ENCODE measurements at regions not wholly inside any gene's neighbourhood (a gene's known extent, or its start where the extent isn't known, plus 50 kb on each side); places are given as distances from the start of the nearest gene placed in this dataset.

DNA sequence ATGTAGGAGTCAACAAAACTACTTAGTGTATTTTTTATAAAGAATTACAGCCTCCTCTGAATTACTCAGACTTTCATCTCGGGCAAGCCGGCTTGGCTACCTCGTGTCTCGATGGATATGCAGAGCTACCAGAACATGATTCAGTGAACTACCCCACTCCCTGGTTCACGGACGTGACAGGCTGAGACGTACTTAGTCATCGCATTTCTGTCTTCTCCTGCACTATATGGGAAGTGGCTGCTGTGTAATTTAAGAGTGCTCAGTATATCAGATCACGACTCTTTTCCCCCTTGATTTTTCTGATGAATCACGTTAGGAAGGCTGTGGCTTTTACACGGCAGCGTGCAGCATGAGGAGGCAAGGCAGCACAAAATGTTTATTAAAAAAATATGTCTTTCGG lies 302.7 kb upstream of the ZFP64 start:
- Histone ChIP-seq H3K4me3 (ENCODE audit: low read depth, low read length) (no peak overlapping the region), H3K36me3 (ENCODE audit: control insufficient read depth, insufficient read depth, low read length) (no peaks in the 10 kb centered on the region), H3K27me3 (ENCODE audit: control insufficient read depth, insufficient read depth, low read length) (no peaks in the 10 kb centered on the region)
- TF ChIP-seq, protein P1, sequence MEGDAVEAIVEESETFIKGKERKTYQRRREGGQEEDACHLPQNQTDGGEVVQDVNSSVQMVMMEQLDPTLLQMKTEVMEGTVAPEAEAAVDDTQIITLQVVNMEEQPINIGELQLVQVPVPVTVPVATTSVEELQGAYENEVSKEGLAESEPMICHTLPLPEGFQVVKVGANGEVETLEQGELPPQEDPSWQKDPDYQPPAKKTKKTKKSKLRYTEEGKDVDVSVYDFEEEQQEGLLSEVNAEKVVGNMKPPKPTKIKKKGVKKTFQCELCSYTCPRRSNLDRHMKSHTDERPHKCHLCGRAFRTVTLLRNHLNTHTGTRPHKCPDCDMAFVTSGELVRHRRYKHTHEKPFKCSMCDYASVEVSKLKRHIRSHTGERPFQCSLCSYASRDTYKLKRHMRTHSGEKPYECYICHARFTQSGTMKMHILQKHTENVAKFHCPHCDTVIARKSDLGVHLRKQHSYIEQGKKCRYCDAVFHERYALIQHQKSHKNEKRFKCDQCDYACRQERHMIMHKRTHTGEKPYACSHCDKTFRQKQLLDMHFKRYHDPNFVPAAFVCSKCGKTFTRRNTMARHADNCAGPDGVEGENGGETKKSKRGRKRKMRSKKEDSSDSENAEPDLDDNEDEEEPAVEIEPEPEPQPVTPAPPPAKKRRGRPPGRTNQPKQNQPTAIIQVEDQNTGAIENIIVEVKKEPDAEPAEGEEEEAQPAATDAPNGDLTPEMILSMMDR (IDR thresholded peaks at IDR 0.05; ENCODE audit: insufficient read depth, low read length, poor library complexity, severe bottlenecking): no peak
- peak; percentile 85 for DNase-seq (ENCODE audit: low read depth)

DNA sequence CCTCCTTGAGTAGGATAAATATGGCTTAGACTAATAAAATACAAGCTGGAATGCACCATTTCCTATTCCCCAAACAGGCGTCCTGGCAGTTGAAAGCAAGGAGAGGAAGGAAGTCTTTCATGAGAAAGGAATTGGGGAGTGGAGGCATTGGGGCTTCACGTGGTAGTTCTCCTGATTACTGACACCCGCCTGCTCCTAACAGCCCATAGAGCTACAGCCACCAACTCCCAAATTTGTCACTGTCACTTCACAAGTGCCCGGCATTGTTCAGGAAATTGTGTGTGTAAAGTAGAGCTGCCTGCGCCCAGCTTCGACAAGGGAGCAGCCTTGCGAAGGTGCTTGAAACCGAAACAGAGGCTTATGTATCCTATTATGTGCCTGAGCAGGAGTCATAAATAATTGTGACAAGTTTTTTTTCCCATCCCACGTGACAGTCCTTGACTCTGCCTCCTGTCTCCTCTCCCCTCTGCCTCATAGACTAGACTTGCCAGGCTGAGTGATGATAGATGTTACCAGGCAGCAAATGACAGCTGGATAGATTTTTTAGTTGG lies 301.7 kb upstream of the ZFP64 start:
- DNase-seq (ENCODE audit: low read depth): peak; percentile 34
- no peaks in the 10 kb centered on the region for H3K36me3 ChIP-seq (ENCODE audit: control insufficient read depth, insufficient read depth, low read length)
- H3K4me3 ChIP-seq (ENCODE audit: low read depth, low read length): no peak overlapping the region
- TF ChIP-seq, protein P1 (IDR thresholded peaks at IDR 0.05; ENCODE audit: insufficient read depth, low read length, poor library complexity, severe bottlenecking): no peak
- no peaks in the 10 kb centered on the region for H3K27me3 ChIP-seq (ENCODE audit: control insufficient read depth, insufficient read depth, low read length)

DNA sequence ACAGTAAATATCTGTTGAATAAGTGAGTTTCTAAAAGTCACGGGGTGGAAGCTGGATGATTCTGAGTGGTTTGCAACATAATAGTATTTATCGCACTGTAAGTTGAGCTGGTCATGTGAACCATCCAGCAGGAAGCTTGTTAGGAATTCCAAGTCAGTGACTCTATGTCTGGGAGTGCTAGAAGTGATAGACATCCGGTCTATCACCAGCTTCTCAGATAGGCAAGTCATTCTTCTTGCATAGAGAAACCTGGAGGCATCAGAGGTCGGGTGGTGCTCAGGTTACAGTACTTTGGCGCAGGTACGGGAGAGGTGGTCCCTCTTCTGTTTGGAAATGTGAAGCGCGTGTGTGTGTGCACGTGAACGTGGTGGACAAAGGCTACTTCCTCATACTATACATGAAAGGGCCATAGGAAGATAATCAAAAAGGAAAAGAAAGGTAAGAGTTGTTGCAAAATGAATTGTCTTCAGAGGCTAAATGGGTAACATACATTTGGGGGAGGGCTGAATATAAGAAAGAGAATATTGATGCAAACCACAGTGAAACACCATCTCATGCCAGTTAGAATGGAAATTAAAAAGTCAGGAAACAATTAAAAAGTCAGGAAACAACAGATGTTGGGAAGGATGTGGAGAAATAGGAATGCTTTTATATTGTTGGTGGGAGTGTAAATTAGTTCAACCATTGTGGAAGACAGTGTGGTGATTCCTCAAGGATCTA lies 299.3 kb upstream of the ZFP64 start:
- TF ChIP-seq, protein P1 (IDR thresholded peaks at IDR 0.05; ENCODE audit: insufficient read depth, low read length, poor library complexity, severe bottlenecking): no peak
- no peaks in the 10 kb centered on the region for H3K36me3 ChIP-seq (ENCODE audit: control insufficient read depth, insufficient read depth, low read length)
- no peak overlapping the region for H3K4me3 ChIP-seq (ENCODE audit: low read depth, low read length)
- DNase-seq (ENCODE audit: low read depth): peak; percentile 94
- H3K27me3 ChIP-seq (ENCODE audit: control insufficient read depth, insufficient read depth, low read length): no peaks in the 10 kb centered on the region

DNA sequence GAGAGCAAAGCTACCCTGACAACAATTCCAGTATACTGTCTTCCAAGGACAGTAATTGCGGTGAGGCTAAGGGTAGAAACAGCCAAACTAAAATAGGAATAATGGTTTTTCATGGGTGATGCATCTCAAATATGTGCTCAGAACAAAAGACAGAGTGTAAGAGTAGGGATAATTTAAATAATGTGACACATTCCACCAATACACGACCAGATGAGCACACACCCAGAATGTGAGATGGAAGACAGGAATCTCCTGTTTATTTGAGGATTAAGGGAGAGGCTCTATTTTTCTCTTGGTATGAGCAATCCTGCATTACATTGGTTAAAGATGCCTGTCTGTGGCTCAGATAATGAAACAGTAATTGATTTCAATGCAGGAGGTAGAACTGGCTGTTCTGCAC lies 292.9 kb upstream of the ZFP64 start:
- H3K4me3 ChIP-seq (ENCODE audit: low read depth, low read length): no peak overlapping the region
- no peaks in the 10 kb centered on the region for H3K36me3 ChIP-seq (ENCODE audit: control insufficient read depth, insufficient read depth, low read length)
- TF ChIP-seq, protein P1 (IDR thresholded peaks at IDR 0.05; ENCODE audit: insufficient read depth, low read length, poor library complexity, severe bottlenecking): no peak
- DNase-seq (ENCODE audit: low read depth): no peak
- H3K27me3 ChIP-seq (ENCODE audit: control insufficient read depth, insufficient read depth, low read length): no peaks in the 10 kb centered on the region

DNA sequence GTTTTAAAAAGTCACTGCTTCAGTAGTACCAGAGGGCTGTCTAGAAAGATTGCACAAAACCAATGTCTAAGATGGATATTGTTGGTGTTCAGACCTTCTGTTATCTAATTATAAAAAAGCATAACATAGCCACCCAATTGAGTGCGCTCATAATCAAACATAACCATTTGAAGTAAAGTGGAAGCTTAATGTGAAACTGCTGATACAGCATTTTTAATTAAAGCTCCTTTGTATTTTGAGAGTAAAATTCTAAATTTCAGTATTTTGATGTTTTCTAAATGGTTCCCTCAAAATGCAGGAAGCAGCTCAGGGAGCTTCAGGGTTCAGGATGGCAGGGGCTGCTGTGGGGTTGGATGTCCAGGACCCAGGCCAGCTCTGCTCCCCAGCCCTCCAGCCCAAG lies 291.8 kb upstream of the ZFP64 start:
- DNase-seq (ENCODE audit: low read depth): no peak
- no peak overlapping the region for H3K4me3 ChIP-seq (ENCODE audit: low read depth, low read length)
- no peaks in the 10 kb centered on the region for H3K36me3 ChIP-seq (ENCODE audit: control insufficient read depth, insufficient read depth, low read length)
- H3K27me3 ChIP-seq (ENCODE audit: control insufficient read depth, insufficient read depth, low read length): no peaks in the 10 kb centered on the region
- TF ChIP-seq, protein P1 (IDR thresholded peaks at IDR 0.05; ENCODE audit: insufficient read depth, low read length, poor library complexity, severe bottlenecking): no peak

DNA sequence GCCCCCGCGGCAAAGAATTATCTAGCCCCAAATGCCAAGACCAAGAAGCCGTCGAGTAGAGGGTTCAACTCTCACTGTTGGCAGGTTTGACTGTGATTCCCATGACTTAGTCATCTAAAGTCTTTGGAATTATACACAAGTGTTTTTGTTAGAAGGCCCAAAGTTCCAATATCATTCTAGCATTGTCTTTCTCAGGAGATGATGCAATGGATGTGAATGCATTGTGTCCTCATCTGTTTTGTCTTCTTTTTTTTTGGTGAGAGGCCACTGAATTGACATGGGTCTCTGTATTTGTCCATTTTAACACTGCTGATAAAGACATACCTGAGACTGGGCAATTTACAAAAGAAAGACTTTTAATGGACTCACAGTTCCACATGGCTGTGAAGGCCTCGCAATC lies 290.5 kb upstream of the ZFP64 start:
- Histone ChIP-seq H3K36me3 (ENCODE audit: control insufficient read depth, insufficient read depth, low read length) (no peaks in the 10 kb centered on the region), H3K27me3 (ENCODE audit: control insufficient read depth, insufficient read depth, low read length) (no peaks in the 10 kb centered on the region), H3K4me3 (ENCODE audit: low read depth, low read length) (no peak overlapping the region)
- no peak for DNase-seq (ENCODE audit: low read depth)
- TF ChIP-seq, protein P1 (IDR thresholded peaks at IDR 0.05; ENCODE audit: insufficient read depth, low read length, poor library complexity, severe bottlenecking): no peak

Data from kidney epithelial cell (primary cell).